KMS-11 (cell line): ENCODE measurements at regions not wholly inside any gene's neighbourhood (a gene's known extent, or its start where the extent isn't known, plus 50 kb on each side); places are given as distances from the start of the nearest gene placed in this dataset.

Source experiments
- H2AFZ ChIP-seq: fragments of 200-600 bp; sonication (generic); 2 replicates; pipeline ENCODE4 v1.6.1; 2016; ENCODE audit warnings: antibody characterized with exemption, mixed run types, low read depth
- H3K27ac ChIP-seq: fragments of 200-600 bp; sonication (generic); 2 replicates; pipeline ENCODE4 v1.6.1; 2016; ENCODE audit warnings: mild to moderate bottlenecking, mixed run types
- H3K27me3 ChIP-seq: fragments of 200-600 bp; sonication (generic); 2 replicates; pipeline ENCODE4 v1.6.1; 2017; ENCODE audit warnings: mild to moderate bottlenecking, low read depth, mixed run types, moderate library complexity; ENCODE audit not compliant: insufficient read depth
- H3K36me3 ChIP-seq: fragments of 200-600 bp; sonication (generic); 2 replicates; pipeline ENCODE4 v1.6.1; 2017; ENCODE audit warnings: mild to moderate bottlenecking, mixed run types; ENCODE audit not compliant: insufficient read depth
- H3K4me1 ChIP-seq: fragments of 200-600 bp; sonication (generic); 2 replicates; pipeline ENCODE4 v1.6.1; 2016; ENCODE audit warnings: mild to moderate bottlenecking, low read depth, mixed run types; ENCODE audit not compliant: poor library complexity, severe bottlenecking
- H3K4me2 ChIP-seq: fragments of 200-600 bp; sonication (generic); 2 replicates; pipeline ENCODE4 v1.7.0; 2016; ENCODE audit warnings: mild to moderate bottlenecking, mixed run types
- H3K4me3 ChIP-seq: fragments of 200-600 bp; sonication (generic); IDR thresholded peaks from 2 replicates; pipeline ENCODE4 v1.6.1; 2017; ENCODE audit warnings: low read depth, low read length, mixed read lengths; ENCODE audit not compliant: insufficient read depth
- H3K79me2 ChIP-seq: fragments of 200-600 bp; sonication (generic); 2 replicates; pipeline ENCODE4 v1.6.1; 2016; ENCODE audit warnings: low read depth, mixed run types; ENCODE audit not compliant: insufficient read depth
- H3K9ac ChIP-seq: fragments of 200-600 bp; sonication (generic); 2 replicates; pipeline ENCODE4 v1.6.1; 2016; ENCODE audit warnings: mild to moderate bottlenecking, mixed run types
- H4K20me1 ChIP-seq: fragments of 200-600 bp; sonication (generic); 2 replicates; pipeline ENCODE4 v1.6.1; 2016; ENCODE audit warnings: mild to moderate bottlenecking, mixed run types; ENCODE audit not compliant: insufficient read depth
- CTCF ChIP-seq: fragments of 200-600 bp; sonication (generic); conservative IDR thresholded peaks from 2 replicates; pipeline ENCODE4 v1.6.1; 2017; ENCODE audit warnings: low read depth, mild to moderate bottlenecking, antibody characterized with exemption, low read length, moderate library complexity, mixed read lengths

- Histone ChIP-seq H2AFZ (no peak overlapping the region), H3K36me3 (no peaks in the 10 kb centered on the region), H3K4me1 (no peaks in the 10 kb centered on the region), H3K79me2 (no peaks in the 10 kb centered on the region), H3K4me2 (no peak overlapping the region), H3K27me3 (no peaks in the 10 kb centered on the region), H3K27ac (no peak overlapping the region), H3K9ac (no peak overlapping the region), H3K4me3 (no peak overlapping the region), H4K20me1 (no peaks in the 10 kb centered on the region; the same call in 1 of the 2 replicates)
- TF ChIP-seq CTCF = no peak
These were observed 88.4 kb upstream of the LANCL2 start for GRCh38 chr7:55276572-55277295.

- H3K4me3 ChIP-seq = no peak overlapping the region
- no peak for TF ChIP-seq CTCF
- no peaks in the 10 kb centered on the region for H3K79me2 ChIP-seq
- no peak overlapping the region for H3K9ac ChIP-seq
- H3K4me1 ChIP-seq = no peaks in the 10 kb centered on the region
- no peak overlapping the region for H3K27ac ChIP-seq
- no peaks in the 10 kb centered on the region for H3K36me3 ChIP-seq
- H2AFZ ChIP-seq = no peak overlapping the region
- H3K4me2 ChIP-seq = no peak overlapping the region
- H3K27me3 ChIP-seq = no peaks in the 10 kb centered on the region
- H4K20me1 ChIP-seq = no peaks in the 10 kb centered on the region; the same call in 1 of the 2 replicates
These were observed 87.2 kb upstream of the LANCL2 start for GRCh38 chr7:55277916-55278315.

- no peak for TF ChIP-seq CTCF
- no peak overlapping the region for H2AFZ ChIP-seq
- H3K36me3 ChIP-seq = no peaks in the 10 kb centered on the region
- no peaks in the 10 kb centered on the region for H3K79me2 ChIP-seq
- no peak overlapping the region for H3K27ac ChIP-seq
- no peaks in the 10 kb centered on the region for H3K27me3 ChIP-seq
- H3K9ac ChIP-seq = no peak overlapping the region
- no peaks in the 10 kb centered on the region; the same call in 1 of the 2 replicates for H4K20me1 ChIP-seq
- H3K4me3 ChIP-seq = no peak overlapping the region
- no peak overlapping the region for H3K4me2 ChIP-seq
- no peaks in the 10 kb centered on the region for H3K4me1 ChIP-seq
These were observed 86.8 kb upstream of the LANCL2 start for GRCh38 chr7:55278321-55278720.

GRCh38 chr7:55279080-55279845, 85.9 kb upstream of the LANCL2 start:
- no peaks in the 10 kb centered on the region for H3K36me3 ChIP-seq
- H4K20me1 ChIP-seq = no peaks in the 10 kb centered on the region; the same call in 1 of the 2 replicates
- no peak overlapping the region for H3K9ac ChIP-seq
- no peaks in the 10 kb centered on the region for H3K27me3 ChIP-seq
- H3K27ac ChIP-seq = no peak overlapping the region
- H2AFZ ChIP-seq = no peak overlapping the region; the same call in 1 of the 2 replicates
- H3K4me2 ChIP-seq = no peak overlapping the region
- H3K4me3 ChIP-seq = no peak overlapping the region
- TF ChIP-seq CTCF = no peak
- H3K4me1 ChIP-seq = no peaks in the 10 kb centered on the region
- no peaks in the 10 kb centered on the region for H3K79me2 ChIP-seq
